HG03575 (cell line): ENCODE measurements at regions not wholly inside any gene's neighbourhood (a gene's known extent, or its start where the extent isn't known, plus 50 kb on each side); places are given as distances from the start of the nearest gene placed in this dataset.
A peak's percentile ranks its signal among the peaks of the same experiment; 100 is the strongest.
"Not testable (repeated sequence)": the region's sequence is repeated elsewhere in the genome, so short reads cannot be mapped to it uniquely, and the experiment has no call there.

ENCODE experiments used
- ATAC-seq: cut with Tn5 transposase; IDR thresholded peaks from one replicate; pipeline ENCODE4 v1.9.1; 2021; ENCODE audit not compliant: unreplicated experiment, insufficient number of reproducible peaks, low FRiP score; ENCODE audit errors: extremely low read depth

DNA sequence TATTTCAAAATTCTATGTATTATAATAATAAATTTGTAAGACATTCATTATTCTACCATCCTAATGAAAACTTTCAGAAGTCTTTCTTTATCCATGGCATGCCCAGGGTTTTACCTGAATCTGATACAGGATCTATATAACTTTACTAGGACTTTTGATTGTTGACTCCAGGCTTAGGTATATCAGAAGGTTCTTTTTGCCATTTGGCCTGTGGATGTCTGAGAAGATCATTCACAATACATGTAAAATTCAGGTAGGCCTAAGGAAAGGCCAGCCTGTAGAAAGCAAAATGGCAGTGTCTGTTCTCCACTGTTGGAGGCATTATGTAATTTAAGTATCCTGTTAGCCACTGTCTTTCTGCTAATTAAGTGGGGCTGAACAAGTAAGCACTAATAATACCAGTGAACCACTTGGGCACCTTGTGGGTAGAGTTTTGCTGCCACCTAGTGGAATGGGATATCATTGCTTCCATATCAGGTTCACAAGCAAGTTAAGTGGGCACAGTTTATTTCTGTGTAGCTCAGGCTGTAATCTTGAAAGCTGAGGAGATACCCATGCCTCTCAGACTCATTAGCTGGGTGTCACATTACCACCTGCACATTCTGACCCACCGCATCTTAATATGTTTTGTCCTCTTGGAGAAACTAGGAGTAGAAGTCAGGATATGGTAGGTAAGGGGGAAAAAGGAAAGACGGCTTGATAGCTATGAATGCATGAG lies 105.5 kb downstream of the SEPTIN7 start:
- ATAC-seq = peak; percentile 75

- no peak for ATAC-seq
Measured at GRCh38 chr7:35908331-35909216, 107.7 kb downstream of the SEPTIN7 start.

DNA sequence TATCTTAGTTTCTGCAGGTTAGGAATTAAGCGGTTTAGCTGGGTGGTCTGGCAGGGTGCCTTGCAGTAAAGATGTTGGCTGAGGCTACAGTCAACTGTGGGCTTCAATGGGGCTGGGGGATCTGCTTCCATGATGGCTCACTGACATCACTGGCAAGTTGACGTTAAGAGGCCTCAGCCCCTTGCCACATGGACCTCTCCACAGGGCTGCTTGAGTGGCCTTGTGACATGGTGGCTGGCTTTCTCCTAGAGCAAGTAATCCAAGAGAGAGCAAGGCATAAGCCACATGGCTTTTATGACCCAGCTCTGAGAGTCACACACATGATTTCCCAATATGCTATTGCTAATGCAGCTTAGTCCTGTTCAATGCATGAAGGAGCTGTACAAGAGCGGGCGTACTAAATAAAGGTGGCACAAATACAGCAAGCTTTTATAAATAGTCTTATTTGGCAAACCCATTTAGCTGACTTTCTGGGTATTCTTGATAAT lies 109.1 kb downstream of the SEPTIN7 start:
- ATAC-seq = no peak

DNA sequence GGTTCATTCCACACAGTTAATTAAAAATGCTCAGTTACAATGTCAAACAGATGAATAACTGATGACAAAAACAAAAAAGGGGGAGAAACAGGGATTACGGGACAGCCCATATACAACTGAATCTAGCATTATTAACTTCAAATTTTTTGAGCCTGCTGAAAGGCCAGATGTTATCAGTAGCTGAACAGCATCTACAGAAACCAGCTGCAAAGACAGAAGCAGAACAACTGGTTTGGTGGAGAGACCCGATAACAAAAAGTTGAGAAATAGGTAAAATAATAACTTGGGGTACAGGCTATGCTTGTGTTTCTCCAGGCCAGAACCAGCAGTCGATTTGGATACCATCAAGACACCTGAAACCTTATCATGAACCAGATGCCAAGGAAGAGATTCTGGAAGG lies 109.8 kb downstream of the SEPTIN7 start:
- not testable (repeated sequence) for ATAC-seq

- not testable (repeated sequence) for ATAC-seq
Measured at GRCh38 chr7:35913350-35913749, 112.5 kb downstream of the SEPTIN7 start.

DNA sequence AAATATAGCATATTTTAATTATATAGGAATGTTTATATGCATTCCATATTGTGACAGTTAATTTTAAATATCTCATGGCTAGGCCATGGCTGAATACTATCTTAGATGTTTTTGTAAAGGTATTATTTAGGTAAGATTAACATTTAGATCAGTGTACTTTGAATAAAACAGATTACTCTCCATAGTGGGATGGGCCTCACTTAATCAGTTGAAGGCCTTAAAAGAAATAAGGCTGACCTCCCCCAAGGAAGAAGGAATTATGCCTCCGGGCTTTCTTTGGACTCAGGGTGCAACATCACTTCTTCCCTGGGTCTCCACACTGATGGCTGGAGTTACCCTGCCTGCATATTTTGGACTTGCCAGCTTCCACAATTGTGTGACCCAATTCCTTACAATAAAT lies 113.4 kb downstream of the SEPTIN7 start:
- not testable (repeated sequence) for ATAC-seq

DNA sequence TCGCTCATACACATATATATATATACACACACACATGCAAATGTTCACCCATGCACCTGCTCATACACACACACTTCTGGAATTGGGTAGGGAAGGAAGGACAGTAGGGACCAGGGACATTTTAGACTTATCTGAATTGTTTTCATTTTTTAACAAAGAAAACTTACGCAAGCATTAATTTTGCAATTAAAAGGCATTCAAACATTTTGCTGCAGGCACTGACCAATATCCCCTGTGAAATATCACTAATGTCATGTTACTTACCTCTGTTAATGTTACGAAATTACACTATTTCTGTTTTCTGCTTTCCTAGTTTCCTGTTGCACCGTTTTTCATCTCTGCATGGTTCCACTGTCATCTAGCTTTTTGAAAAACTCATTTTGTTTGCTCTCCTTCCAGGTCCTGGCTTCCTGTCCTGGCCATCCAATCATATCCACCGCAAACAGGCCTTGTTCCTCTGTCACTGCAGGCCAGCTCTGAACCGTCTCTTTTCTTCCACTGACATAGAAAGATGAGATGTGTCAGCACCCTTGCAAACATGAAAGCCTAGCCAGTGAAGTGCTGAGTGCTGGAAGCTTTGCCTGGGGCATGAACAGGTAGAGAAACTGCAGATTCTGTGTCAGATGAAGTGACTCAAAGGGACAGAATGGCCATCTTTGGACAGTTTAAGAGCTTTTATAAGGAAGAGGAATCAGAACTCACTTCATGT lies 114.5 kb downstream of the SEPTIN7 start:
- not testable (repeated sequence) for ATAC-seq

DNA sequence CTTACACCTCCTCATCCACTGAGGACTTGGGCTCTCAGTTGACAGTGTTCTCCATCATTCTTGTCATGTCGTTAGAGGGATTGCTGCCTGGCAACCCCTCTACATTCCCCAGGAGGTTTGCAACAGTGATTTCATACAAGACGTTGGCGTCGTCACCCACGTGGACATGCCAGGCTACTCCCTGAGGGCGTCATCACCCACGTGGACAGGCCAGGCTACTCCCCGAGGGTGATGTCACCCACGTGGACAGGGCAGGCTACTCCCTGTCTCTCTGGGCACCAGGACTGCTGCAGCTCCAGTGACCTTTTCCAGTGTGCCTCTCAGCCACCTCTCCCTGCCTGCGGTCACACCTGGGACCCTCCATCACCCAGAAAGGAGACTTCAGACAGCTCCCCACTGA lies 117.4 kb downstream of the SEPTIN7 start:
- ATAC-seq = not testable (repeated sequence)

- not testable (repeated sequence) for ATAC-seq
Measured at GRCh38 chr7:35919607-35920006, 118.8 kb downstream of the SEPTIN7 start.

DNA sequence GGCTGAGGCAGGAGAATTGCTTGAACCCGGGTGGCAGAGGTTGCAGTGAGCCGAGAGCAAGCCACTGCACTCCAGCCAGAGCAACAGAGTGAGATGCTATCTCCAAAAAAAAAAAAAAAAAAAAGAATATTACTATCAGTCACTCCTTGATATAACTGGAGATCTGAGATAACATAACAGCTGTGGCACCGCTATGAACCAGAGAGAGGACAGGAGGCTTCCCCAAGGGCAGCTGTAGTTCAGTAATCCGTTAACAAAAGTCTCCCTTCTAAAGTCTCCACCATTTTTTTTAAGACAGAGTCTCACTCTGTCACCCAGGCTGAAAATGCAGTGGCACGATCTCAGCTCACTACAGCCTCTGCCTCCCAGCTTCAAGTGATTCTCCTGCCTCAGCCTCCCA lies 120.5 kb downstream of the SEPTIN7 start:
- not testable (repeated sequence) for ATAC-seq

GRCh38 chr7:35924668-35925067 lies 123.8 kb downstream of the SEPTIN7 start:
- ATAC-seq = not testable (repeated sequence)

DNA sequence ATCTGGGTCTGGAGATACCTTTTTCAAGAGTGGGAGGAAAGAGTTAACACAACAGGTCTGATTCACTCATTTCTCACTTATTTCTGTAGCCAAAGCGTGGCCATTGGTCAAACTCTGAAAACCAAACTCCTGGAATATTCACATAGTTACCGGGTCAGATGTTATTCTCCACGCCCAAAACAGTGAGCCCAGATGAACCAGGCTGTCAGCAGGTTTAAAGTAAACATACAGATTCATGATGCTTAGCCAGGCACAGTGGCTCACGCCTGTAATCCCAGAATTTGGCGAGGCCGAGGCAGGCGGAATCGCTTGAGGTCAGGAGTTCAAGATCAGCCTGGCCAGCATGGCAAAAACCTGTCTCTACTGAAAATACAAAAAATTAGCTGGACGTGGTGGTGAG lies 126.1 kb downstream of the SEPTIN7 start:
- ATAC-seq = not testable (repeated sequence)

DNA sequence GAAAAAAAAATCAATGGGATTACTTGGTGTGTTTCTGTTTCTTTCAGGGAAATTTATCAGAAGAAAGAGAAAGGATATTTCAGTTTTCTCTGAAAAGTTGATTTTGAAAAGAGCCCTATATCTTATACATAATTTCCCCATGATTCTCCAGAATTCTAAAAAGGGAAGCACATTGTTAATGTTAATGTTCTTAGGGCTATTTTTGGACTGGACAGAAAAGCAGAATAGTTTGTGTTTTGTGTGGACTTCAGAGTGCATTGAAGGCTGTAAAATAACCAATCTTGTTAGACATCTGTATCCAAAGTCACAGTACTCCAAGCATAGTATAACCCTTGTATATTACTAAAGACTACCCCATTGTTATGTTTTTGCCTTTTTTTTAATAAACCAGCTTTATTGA lies 130.3 kb downstream of the SEPTIN7 start:
- not testable (repeated sequence) for ATAC-seq

- not testable (repeated sequence) for ATAC-seq
Measured at GRCh38 chr7:35931551-35931950, 130.7 kb downstream of the SEPTIN7 start.

DNA sequence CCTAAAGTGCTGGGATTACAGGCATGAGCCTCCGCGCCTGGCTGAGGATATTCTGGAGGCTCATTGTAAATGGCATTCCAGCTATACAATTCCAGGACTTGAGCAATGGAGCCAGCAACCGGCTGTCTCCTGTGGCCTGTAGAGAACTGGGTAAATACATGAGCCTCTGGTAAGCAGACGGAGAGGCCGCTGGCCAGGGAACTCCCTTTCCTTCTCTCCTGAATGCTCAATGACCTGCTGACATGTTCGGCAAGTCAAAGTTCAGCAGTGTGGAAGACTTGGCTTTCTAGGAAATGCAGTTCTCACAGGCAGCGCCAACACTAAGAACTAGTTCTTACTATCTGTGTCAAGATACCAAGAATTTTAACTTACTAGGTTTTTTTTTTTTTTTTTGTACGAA lies 139.8 kb downstream of the SEPTIN7 start:
- ATAC-seq = not testable (repeated sequence)

GRCh38 chr7:35945621-35946020 lies 144.8 kb downstream of the SEPTIN7 start:
- not testable (repeated sequence) for ATAC-seq

GRCh38 chr7:35955735-35956134 lies 154.9 kb downstream of the SEPTIN7 start:
- not testable (repeated sequence) for ATAC-seq

- ATAC-seq = not testable (repeated sequence)
Measured at GRCh38 chr7:35956988-35957387, 156.1 kb downstream of the SEPTIN7 start.

GRCh38 chr7:35961260-35961659 lies 160.4 kb downstream of the SEPTIN7 start:
- ATAC-seq = not testable (repeated sequence)
